Esophagus squamous epithelium (tissue), 5 donors: ENCODE measurements at regions not wholly inside any gene's neighbourhood (a gene's known extent, or its start where the extent isn't known, plus 50 kb on each side); places are given as distances from the start of the nearest gene placed in this dataset.

Experiments
- DNase-seq: peaks from one replicate; lab custom pipeline; 2025; lab: John Stamatoyannopoulos, UW
- H3K27ac ChIP-seq, 4 donors: fragments of 200-600 bp; sonication (generic); one replicate each; pipeline ENCODE4 v1.5.1; 2016 to 2019; ENCODE audit warnings: mild to moderate bottlenecking in 1 of 4
- H3K27me3 ChIP-seq, 4 donors: fragments of 200-600 bp; sonication (generic); 1 replicate in 3 of 4; 2 replicates in 1 of 4; pipeline versions ENCODE4 v1.5.1 to v1.6.0; 2017 to 2021; ENCODE audit warnings: antibody characterized with exemption in 1 of 4
- H3K36me3 ChIP-seq, 3 donors: fragments of 200-600 bp; sonication (generic); one replicate each; pipeline ENCODE4 v1.5.1; 2016 to 2019
- H3K4me1 ChIP-seq, 3 donors: fragments of 200-600 bp; sonication (generic); one replicate each; pipeline ENCODE4 v1.5.1; 2017 to 2019
- H3K4me3 ChIP-seq, 4 donors: fragments of 200-600 bp; sonication (generic); 1 replicate in 3 of 4; 2 replicates in 1 of 4; pipeline ENCODE4 v1.5.1; 2016 to 2019; ENCODE audit warnings: mild to moderate bottlenecking in 2 of 4, moderate library complexity in 1 of 4
- H3K9me3 ChIP-seq, 3 donors: fragments of 200-600 bp; sonication (generic); one replicate each; pipeline ENCODE4 v1.5.1; 2016 to 2019
- CTCF ChIP-seq, 6 experiments: fragments of 450-650 bp in 4 of 6; fragments of 200-600 bp in 2 of 6; sonication (generic) in 2 of 6; IDR thresholded peaks; one replicate each; pipeline ENCODE4 v1.5.1; 2016 to 2019; ENCODE audit warnings: antibody characterized with exemption in 6 of 6, mild to moderate bottlenecking in 4 of 6, moderate library complexity in 4 of 6
- POLR2A ChIP-seq, 4 donors: fragments of 450-650 bp; IDR thresholded peaks; one replicate each; pipeline ENCODE4 v1.6.1; 2017; ENCODE audit warnings: antibody characterized with exemption in 4 of 4, mild to moderate bottlenecking in 4 of 4, moderate library complexity in 3 of 4
- WGBS, 2 donors: methylation state at CpG; one replicate each; pipeline ENCODE4 v1.1.5; 2018; 5-methylcytosine and 5-hydroxymethylcytosine counted together
- intact Hi-C: fragments of 100-400 bp; cut with DNase I; formaldehyde crosslinking; loops from one replicate; pipeline ENCODE4 v1.15.0; 2022
- donor health status: DM: yes; HTN: yes; CAD: no.

DNA sequence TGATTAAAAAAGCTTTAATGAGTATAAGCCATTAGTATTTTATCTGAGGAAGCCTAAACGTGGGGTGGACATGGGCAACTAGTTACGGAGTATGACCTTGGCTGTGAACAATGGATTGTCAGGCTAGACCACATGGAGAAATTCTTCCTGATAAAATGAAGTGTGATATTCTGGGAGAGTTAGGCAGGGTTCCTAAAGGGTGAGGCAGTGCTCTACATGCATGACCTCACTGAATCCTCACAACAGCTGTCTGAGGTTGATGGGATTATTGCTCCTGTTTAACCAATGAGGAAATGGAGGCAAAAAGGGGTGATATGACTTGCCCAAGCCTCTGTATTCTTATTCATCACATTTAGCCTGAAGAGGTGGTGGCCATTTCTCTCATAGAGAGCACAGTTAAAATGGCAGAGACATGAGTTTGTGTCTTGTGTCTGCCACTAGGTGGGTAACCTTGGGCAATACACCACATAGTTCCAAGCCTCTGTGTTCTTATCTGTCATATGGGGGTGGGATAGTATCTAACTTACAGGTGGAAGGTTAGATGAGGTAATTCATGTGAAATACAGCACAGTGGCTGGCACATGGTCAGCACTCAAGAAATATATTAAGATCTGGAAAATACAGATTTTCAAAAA, 96.1 kb upstream of the NR3C1 start:
- H3K27me3 ChIP-seq: no peaks in the 10 kb centered on the region
- H3K27ac ChIP-seq: no peak overlapping the region
- intact Hi-C loops: no loop called here
- no peaks in the 10 kb centered on the region for H3K9me3 ChIP-seq
- TF ChIP-seq POLR2A (IDR thresholded peaks at IDR 0.05) (no peak), CTCF (IDR thresholded peaks at IDR 0.05) (no peak)
- no peaks in the 10 kb centered on the region for H3K36me3 ChIP-seq
- H3K4me3 ChIP-seq: no peak overlapping the region
- peaks cover 8 to 52% (median 29%) of the 10 kb centered on the region in 3 donors for H3K4me1 ChIP-seq
- DNase-seq: no peak
- 71 to 95% methylated on average over 2 of the region's 2 CpGs for WGBS, 2 donors

DNA sequence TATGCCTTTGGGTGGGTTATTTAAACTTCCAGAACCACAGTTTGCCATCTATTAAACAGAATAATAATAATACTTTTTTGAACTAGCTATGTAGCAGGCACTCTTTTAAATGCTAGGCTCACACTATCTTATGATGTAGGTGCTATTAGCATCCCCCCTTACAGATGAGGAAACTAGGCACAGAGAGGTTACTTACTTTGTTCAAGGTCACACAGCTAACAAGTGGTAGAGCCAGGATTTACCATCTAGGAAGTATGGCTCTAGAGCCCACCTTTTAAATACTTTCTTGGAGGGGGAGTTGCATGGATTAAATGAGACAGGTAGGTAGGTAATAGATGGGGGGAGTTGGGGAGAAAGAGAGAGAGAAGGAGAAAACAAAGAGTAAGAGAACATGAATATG, 95.3 kb upstream of the NR3C1 start:
- H3K27me3 ChIP-seq: no peaks in the 10 kb centered on the region
- no peak overlapping the region for H3K4me3 ChIP-seq
- H3K27ac ChIP-seq: no peak overlapping the region
- no peaks in the 10 kb centered on the region for H3K36me3 ChIP-seq
- TF ChIP-seq CTCF (IDR thresholded peaks at IDR 0.05) (no peak), POLR2A (IDR thresholded peaks at IDR 0.05) (no peak)
- DNase-seq: no peak
- no peaks in the 10 kb centered on the region for H3K9me3 ChIP-seq
- H3K4me1 ChIP-seq: peaks cover 15 to 60% (median 29%) of the 10 kb centered on the region in 3 donors
- intact Hi-C loops: no loop called here

DNA sequence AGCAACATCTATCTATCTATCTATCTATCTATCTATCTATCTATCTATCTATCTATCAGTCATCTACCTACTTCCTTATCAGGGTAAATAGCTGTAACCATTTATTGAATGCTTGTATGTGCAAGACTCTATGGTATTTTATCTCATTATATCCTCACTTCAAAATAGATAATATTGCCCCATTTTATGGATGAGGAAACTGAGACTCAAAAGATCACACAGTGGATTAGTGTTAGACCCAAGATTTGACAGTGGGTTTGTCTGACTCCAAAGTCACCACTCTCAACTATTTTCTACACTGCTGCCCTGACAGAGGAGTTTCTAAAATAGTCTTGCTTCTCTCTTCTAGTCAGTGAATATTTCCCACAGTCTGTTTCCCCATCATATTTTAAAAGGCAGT, 94.3 kb upstream of the NR3C1 start:
- H3K27ac ChIP-seq: no peak overlapping the region
- intact Hi-C loops: no loop called here
- H3K36me3 ChIP-seq: no peaks in the 10 kb centered on the region
- no peak overlapping the region for H3K4me3 ChIP-seq
- no peak for DNase-seq
- no peaks in the 10 kb centered on the region for H3K27me3 ChIP-seq
- no peaks in the 10 kb centered on the region for H3K9me3 ChIP-seq
- TF ChIP-seq POLR2A (IDR thresholded peaks at IDR 0.05) (no peak), CTCF (IDR thresholded peaks at IDR 0.05) (no peak)
- peaks cover 15 to 63% (median 29%) of the 10 kb centered on the region in 3 donors for H3K4me1 ChIP-seq

- intact Hi-C loops: no loop called here
- no peak for DNase-seq
- H3K4me1 ChIP-seq: peaks cover 15 to 56% (median 29%) of the 10 kb centered on the region in 3 donors
These were observed 93.5 kb upstream of the NR3C1 start for GRCh38 chr5:143496943-143497342.

More at GRCh38 chr5:143496943-143497342, 93.5 kb upstream of the NR3C1 start:
- no peaks in the 10 kb centered on the region for H3K27me3 ChIP-seq
- no peak overlapping the region for H3K4me3 ChIP-seq
- no peaks in the 10 kb centered on the region for H3K36me3 ChIP-seq
- TF ChIP-seq CTCF (IDR thresholded peaks at IDR 0.05) (no peak), POLR2A (IDR thresholded peaks at IDR 0.05) (no peak)
- H3K27ac ChIP-seq: peak overlapping the region in 2 of 4 donors; percentile 79 to 82
- WGBS, 2 donors: 64 to 73% methylated on average over 2 of the region's 2 CpGs
- H3K9me3 ChIP-seq: no peaks in the 10 kb centered on the region
